Lower leg skin (tissue), 3 donors: ENCODE measurements at regions not wholly inside any gene's neighbourhood (a gene's known extent, or its start where the extent isn't known, plus 50 kb on each side); places are given as distances from the start of the nearest gene placed in this dataset.

Source experiments
- POLR2A ChIP-seq, 2 donors: fragments of 450-650 bp; IDR thresholded peaks; one replicate each; pipeline ENCODE4 v1.6.1; 2016 to 2017; ENCODE audit warnings: antibody characterized with exemption in 2 of 2, mild to moderate bottlenecking in 1 of 2, moderate library complexity in 1 of 2
- TF ChIP-seq, protein P1 (sequence below), 3 donors: fragments of 450-650 bp; IDR thresholded peaks; one replicate each; pipeline ENCODE4 v1.5.1; 2016; ENCODE audit warnings: antibody characterized with exemption in 3 of 3, mild to moderate bottlenecking in 3 of 3, moderate library complexity in 2 of 3

DNA sequence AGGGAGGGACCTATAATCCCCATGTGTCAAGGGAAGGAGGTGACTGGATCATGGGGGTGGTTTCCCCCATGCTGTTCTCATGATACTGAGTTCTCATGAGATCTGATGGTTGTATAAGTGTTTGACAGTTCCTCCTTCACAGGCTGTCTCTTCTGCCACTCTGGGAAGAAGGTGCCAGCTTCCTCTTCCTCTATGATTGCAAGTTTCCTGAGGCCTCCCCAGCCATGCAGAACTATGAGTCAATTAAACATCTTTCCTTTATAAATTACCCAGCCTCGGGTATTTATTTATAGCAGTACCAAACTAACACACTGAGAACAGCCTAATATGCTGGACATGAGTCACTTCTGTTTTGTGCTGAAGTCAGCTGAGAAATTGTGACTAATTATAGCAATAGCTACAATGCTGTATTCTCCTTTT is 656.9 kb upstream of the CPEB2 start:
- TF ChIP-seq, protein P1, sequence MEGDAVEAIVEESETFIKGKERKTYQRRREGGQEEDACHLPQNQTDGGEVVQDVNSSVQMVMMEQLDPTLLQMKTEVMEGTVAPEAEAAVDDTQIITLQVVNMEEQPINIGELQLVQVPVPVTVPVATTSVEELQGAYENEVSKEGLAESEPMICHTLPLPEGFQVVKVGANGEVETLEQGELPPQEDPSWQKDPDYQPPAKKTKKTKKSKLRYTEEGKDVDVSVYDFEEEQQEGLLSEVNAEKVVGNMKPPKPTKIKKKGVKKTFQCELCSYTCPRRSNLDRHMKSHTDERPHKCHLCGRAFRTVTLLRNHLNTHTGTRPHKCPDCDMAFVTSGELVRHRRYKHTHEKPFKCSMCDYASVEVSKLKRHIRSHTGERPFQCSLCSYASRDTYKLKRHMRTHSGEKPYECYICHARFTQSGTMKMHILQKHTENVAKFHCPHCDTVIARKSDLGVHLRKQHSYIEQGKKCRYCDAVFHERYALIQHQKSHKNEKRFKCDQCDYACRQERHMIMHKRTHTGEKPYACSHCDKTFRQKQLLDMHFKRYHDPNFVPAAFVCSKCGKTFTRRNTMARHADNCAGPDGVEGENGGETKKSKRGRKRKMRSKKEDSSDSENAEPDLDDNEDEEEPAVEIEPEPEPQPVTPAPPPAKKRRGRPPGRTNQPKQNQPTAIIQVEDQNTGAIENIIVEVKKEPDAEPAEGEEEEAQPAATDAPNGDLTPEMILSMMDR (IDR thresholded peaks at IDR 0.05): no peak
- TF ChIP-seq POLR2A (IDR thresholded peaks at IDR 0.05): no peak
